ENCODE measurements at regions not wholly inside any gene's neighbourhood (a gene's known extent, or its start where the extent isn't known, plus 50 kb on each side); places are given as distances from the start of the nearest gene placed in this dataset.
"Not testable (repeated sequence)": the region's sequence is repeated elsewhere in the genome, so short reads cannot be mapped to it uniquely, and the experiment has no call there.

- DNase-seq: no peak
Observed at GRCh38 chr4:125262502-125262901, 52.3 kb upstream of the FAT4 start.

DNA sequence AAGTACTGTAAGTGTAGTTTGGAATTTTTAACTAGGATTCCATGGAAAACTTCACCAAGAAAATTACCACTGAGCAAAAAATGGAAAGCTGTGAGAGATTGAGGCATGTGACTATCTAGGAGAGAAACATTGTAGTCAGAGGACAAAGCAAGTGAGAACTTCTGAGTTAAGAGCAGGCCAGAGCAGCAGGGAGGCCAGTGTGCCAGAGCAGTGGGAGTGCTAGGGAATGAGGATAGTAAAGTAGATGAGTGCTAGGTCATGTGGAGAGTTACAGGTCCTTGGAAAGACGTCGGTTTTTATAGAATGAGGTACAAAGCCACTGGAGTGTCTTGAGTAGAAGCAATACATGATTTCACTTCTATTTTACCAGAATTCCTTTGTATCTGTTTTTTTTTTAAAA is 52.7 kb upstream of the FAT4 start:
- no peak for DNase-seq

DNA sequence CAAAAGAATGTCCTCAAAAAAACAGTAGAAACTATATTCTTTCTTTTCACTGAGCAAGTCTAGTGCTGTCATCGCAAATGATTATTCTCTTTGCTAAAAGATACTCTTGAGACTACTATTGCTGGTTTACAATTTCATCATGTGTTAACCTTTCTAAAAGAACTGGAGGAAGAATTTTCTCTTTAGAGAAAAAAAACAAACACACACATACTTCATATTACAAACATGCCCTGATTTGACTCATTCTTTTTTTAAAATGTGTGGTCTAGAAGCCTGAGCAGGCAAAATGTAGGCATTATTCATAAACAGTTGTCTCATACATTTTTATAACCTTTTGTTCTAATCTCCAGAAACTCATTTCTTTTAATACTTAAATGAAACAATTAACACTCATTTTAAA is 60.6 kb upstream of the FAT4 start:
- DNase-seq: no peak

DNA sequence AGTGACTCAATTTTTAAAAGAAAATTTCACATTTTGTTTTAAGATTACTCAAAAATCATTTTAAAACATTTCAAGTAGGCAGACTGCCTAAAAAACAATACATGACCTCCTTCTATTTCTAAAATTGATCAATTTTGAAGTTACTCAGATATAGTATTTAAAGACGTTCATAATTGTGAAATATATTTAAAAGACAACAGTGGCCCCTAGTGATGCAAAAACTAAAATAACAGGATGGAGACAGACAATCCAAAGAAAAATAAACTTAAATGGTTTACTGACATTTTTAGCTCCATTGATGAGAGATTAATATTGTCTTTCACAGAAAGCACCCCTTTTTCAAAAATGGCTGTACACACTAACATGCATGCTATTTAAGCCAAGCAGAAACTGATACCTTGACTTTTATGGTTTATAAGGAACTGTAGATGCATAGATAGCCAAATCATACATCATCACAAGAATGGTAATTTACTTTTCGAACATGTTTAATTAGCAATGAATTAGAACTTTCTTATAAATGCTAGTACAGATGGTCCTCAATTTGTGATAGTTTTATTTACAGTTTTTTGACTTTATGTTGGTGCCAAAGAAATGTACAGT is 69.8 kb upstream of the FAT4 start:
- no peak for DNase-seq

DNA sequence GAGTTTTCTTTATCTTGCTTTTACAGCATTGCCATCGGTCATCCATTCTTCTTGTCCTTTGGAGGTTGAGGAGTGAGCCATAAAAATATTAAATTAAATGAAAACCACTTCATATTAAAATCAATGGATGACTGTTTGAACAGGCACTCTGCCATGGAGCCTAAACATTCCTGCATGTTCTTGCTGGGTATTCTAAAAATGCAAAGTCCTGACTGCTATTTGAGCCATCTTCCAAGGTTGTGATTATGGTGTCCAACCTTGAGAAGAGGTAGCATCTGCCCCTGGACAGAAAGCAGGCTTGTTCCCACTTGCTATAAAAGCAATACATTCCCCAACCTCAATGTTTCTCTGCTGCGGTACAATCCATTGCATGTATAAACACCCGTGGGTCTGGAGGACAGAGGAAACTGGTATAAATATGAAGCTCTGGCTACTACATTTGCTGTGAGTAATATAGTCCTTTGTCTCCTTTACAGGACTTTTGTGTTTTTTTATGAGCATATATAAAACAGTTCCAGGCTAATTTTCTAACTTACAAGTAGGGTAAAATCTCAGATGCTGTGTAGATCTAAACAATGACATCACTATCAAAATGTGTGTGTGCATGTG is 70.9 kb upstream of the FAT4 start:
- DNase-seq: no peak

- DNase-seq: no peak
Observed at GRCh38 chr4:125235971-125236370, 78.8 kb upstream of the FAT4 start.

DNA sequence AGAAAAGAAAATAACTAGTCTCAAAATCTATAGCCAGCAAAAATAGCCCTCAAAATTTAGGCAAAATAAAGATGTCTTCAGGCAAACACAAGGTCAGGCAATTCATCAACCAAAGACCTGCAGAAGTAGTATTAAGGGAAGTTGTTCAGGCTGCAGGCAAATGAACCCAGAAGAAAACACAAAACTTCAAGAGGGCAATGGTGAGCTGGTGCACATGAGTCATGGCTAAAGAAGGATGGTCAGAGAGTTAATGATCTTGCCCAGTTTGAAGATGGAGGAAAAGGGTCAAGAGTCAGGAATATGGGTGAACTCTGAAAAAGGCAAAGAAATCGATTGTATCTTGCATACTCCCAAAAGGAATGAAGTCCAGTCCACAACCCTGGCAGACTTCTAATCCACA is 83.1 kb upstream of the FAT4 start:
- no peak for DNase-seq

GRCh38 chr4:125229596-125230058 is 85.1 kb upstream of the FAT4 start:
- DNase-seq: no peak

GRCh38 chr4:125225806-125226205 is 88.9 kb upstream of the FAT4 start:
- no peak for DNase-seq

GRCh38 chr4:125200556-125200955 is 114.2 kb upstream of the FAT4 start:
- DNase-seq: no peak

- DNase-seq: no peak
Observed at GRCh38 chr4:125198916-125199315, 115.8 kb upstream of the FAT4 start.

DNA sequence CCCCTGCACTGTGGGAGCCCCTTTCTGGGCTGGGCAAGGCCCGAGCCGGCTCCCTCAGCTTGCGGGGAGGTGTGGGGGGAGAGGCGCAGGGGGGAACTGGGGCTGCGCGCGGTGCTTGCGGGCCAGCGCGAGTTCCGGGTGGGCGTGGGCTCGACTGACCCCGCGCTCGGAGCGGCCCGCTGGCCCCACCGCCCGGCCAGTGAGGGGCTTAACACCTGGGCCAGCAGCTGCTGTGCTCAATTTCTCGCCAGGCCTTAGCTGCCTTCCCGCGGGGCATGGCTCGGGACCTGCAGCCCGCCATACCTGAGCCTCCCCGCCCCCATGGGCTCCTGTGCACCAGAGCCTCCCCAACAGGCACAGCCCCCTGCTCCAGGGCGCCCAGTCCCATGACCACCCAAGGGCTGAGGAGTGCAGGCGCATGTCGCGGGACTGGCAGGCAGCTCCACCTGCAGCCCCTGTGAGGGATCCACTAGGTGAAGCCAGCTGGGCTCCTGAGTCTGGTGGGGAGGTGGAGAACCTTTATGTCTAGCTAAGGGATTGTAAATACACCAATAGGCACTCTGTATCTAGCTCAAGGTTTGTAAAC is 122.8 kb upstream of the FAT4 start:
- DNase-seq: not testable (repeated sequence)

GRCh38 chr4:125191232-125191631 is 123.5 kb upstream of the FAT4 start:
- DNase-seq: no peak

- DNase-seq: no peak
Observed at GRCh38 chr4:125187226-125188176, 127.3 kb upstream of the FAT4 start.

DNA sequence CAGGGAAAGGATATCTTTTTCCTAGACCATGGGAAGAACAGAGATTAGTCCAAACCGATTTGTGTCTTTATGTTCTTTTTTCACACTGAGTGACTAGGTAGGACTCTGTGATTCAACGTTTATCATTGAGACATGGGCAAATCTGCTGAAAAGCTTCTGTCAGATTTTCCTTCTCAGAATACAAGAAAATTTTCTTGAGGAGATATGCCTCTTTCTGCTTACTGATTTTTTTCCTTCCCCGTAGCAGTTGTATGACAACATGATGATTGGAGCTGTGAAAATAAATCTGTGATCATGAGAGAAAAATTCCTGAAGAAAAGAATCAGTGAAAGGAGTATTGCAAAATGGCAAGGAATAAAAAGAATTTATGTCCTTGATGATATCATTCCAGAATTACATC is 130.6 kb upstream of the FAT4 start:
- DNase-seq: no peak

GRCh38 chr4:125181804-125182203 is 133.0 kb upstream of the FAT4 start:
- DNase-seq: no peak

DNA sequence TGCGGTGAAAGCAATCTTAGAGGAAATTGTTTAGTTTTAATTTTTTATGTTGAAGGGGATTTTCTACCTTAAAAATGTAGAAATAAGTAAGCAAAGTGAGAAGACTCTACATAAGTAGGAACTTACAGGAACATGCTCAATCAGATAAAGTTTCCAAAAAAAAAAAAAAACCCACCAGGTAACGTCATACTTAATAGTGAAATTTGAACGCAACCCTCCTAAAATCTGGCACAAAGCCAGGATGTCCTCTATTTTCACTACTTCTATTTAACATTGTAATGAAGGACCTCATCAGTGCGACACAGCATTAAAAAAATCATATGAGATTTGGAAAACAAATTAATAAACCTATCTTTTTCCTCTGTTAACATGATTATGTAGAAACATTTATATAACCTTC is 135.0 kb upstream of the FAT4 start:
- DNase-seq: no peak

DNA sequence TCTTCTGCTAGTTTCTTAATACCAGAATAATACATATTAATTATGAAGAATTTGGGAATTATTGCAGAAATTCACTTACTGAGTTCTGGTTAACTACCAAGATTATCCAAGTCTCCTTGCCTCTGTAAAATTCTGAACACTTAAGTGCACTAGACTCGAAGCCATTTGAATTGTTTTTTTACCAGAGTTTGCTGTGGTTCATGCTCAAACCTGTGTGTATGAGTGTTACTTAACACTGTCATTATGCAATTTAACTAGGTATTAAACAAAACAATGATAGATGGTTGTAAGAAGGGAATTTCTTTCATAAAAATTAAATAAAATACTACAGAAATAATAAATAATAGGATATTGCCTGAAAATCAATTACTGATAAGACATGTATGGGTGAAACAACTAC is 145.6 kb upstream of the FAT4 start:
- no peak for DNase-seq

DNA sequence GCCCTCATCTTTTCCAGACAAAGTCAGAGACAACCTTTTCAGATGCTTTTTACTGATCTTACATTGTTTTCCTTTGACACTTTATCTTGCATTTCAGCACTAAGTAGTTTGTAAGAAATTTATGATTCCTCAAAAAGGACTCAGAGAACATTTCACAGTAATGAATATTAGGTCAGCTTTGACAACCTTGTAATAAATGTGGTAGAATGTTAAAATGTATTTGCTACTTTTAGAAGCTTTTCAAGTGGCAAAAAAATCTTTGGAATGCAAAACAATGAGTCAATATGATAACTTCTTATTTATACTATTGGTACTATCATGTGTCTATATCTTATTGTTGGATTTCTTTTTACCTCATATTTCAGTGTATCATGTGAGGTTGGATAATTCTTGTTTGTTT is 146.2 kb upstream of the FAT4 start:
- no peak for DNase-seq

DNA sequence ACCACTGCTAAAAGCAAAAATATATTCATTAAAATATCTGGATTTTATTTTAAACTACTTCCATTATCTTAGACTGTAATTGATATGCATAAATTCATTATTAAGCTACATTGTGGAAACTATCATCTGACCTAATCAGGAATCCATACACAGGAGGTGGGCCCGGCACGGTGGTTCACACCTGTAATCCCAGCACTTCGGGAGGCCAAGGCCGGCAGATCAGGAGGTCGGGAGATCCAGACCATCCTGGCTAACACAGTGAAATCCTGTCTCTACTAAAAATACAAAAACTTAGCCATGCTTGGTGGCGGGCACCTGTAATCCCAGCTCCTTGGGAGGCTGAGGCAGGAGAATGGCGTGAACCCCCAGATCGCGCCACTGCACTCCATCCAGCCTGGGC is 148.7 kb upstream of the FAT4 start:
- not testable (repeated sequence) for DNase-seq

- no peak for DNase-seq
Observed at GRCh38 chr4:125159001-125159400, 155.8 kb upstream of the FAT4 start.

- DNase-seq: no peak
Observed at GRCh38 chr4:125155251-125155650, 159.5 kb upstream of the FAT4 start.

DNA sequence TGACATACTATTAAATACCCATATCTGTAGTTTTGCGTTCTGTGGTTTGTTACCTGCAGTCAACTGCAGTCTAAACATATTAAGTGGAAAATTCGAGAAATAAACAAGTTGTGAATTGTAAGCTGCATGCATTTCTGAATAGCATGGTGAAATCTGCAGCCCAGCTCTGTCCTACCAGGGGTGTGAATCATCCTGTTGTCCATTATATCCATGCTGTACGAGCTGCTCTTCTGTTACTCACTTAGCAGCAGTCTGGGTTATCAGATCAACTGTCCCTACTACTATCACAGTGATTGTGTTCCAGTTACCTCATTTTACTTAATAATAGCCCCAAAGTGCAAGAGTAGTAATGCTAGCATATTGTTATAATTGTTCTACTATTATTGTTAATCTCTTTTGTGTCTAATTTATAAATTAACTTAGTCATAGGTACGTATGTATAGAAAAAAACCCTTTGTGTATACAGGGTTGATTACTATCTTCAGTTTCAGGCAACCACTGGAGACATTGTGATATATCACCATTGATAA is 173.7 kb upstream of the FAT4 start:
- DNase-seq: no peak
